GM21737 (cell line): ENCODE measurements at regions not wholly inside any gene's neighbourhood (a gene's known extent, or its start where the extent isn't known, plus 50 kb on each side); places are given as distances from the start of the nearest gene placed in this dataset.

Experiments
- ATAC-seq: cut with Tn5 transposase; IDR thresholded peaks from one replicate; pipeline ENCODE4 v1.9.1; 2021; ENCODE audit warnings: mild to moderate bottlenecking, moderate library complexity; ENCODE audit not compliant: unreplicated experiment

GRCh38 chr17:36727577-36727976, 126.2 kb downstream of the MRM1 start:
- no peak for ATAC-seq

- no peak for ATAC-seq
Observed at GRCh38 chr17:36728030-36728991, 126.9 kb downstream of the MRM1 start.

GRCh38 chr17:36730095-36730808, 128.9 kb downstream of the MRM1 start:
- ATAC-seq = no peak

GRCh38 chr17:36730857-36731490, 129.6 kb downstream of the MRM1 start:
- ATAC-seq = no peak

- ATAC-seq = no peak
Observed at GRCh38 chr17:36731811-36732210, 130.4 kb downstream of the MRM1 start.

- ATAC-seq = no peak
Observed at GRCh38 chr17:36732351-36732750, 131.0 kb downstream of the MRM1 start.

GRCh38 chr17:36736201-36737156, 135.1 kb downstream of the MRM1 start:
- no peak for ATAC-seq

- ATAC-seq = no peak
Observed at GRCh38 chr17:36739208-36739607, 137.8 kb downstream of the MRM1 start.

- no peak for ATAC-seq
Observed at GRCh38 chr17:36740157-36740556, 138.8 kb downstream of the MRM1 start.

GRCh38 chr17:36741019-36741902, 139.9 kb downstream of the MRM1 start:
- no peak for ATAC-seq

GRCh38 chr17:36742267-36743000, 141.1 kb downstream of the MRM1 start:
- no peak for ATAC-seq

- ATAC-seq = no peak
Observed at GRCh38 chr17:36743130-36743529, 141.7 kb downstream of the MRM1 start.

GRCh38 chr17:36746381-36747053, 145.1 kb downstream of the MRM1 start:
- ATAC-seq = no peak

- ATAC-seq = no peak
Observed at GRCh38 chr17:36747861-36748260, 146.5 kb downstream of the MRM1 start.

- no peak for ATAC-seq
Observed at GRCh38 chr17:36748272-36748671, 146.9 kb downstream of the MRM1 start.

- ATAC-seq = no peak
Observed at GRCh38 chr17:36749493-36749892, 148.1 kb downstream of the MRM1 start.

- no peak for ATAC-seq
Observed at GRCh38 chr17:36750316-36750885, 149.0 kb downstream of the MRM1 start.
